Activated CD8-positive, alpha-beta T cell treated with anti-CD3 and anti-CD28 coated beads for 36 hours (primary cell): ENCODE measurements at regions not wholly inside any gene's neighbourhood (a gene's known extent, or its start where the extent isn't known, plus 50 kb on each side); places are given as distances from the start of the nearest gene placed in this dataset.

Experiments used
- ATAC-seq: fragments of 200-7000 bp; cut with Tn5 transposase; one replicate; pipeline ENCODE4 v1.10.0; 2021; ENCODE audit warnings: mild to moderate bottlenecking, moderate library complexity
- CTCF ChIA-PET: fragments of 350-600 bp; sonication (Branson Sonifier 250); formaldehyde crosslinking; loops from one replicate; lab custom pipeline; 2021; ENCODE audit warnings: antibody characterized with exemption; lab: Charles Lee
- POLR2A ChIA-PET: fragments of 350-600 bp; sonication (Branson Sonifier 250); formaldehyde crosslinking; loops from one replicate; lab custom pipeline; 2021; ENCODE audit warnings: antibody characterized with exemption; lab: Charles Lee
- DNase-seq: peaks from one replicate; pipeline ENCODE4 v3.0.0-alpha.2; 2020
- H3K27ac Mint-ChIP-seq: one replicate; pipeline ENCODE4 v1.8.0; 2021; ENCODE audit warnings: mild to moderate bottlenecking, mixed read lengths
- H3K27me3 Mint-ChIP-seq: one replicate; pipeline ENCODE4 v1.8.0; 2021; ENCODE audit warnings: mixed read lengths
- H3K36me3 Mint-ChIP-seq: one replicate; pipeline ENCODE4 v1.8.0; 2021; ENCODE audit warnings: low read depth, mixed read lengths
- H3K4me1 Mint-ChIP-seq: one replicate; pipeline ENCODE4 v1.8.0; 2021; ENCODE audit warnings: low read depth, mixed read lengths
- H3K4me3 Mint-ChIP-seq: one replicate; pipeline ENCODE4 v1.8.0; 2021; ENCODE audit warnings: mild to moderate bottlenecking, moderate library complexity, mixed read lengths
- H3K9me3 Mint-ChIP-seq: one replicate; pipeline ENCODE4 v1.8.0; 2021; ENCODE audit warnings: mixed read lengths
- CTCF ChIP-seq: fragments of 200-600 bp; IDR thresholded peaks from one replicate; pipeline ENCODE4 v1.8.0; 2022; ENCODE audit warnings: antibody characterized with exemption, mild to moderate bottlenecking
- intact Hi-C: fragments of 100-400 bp; cut with micrococcal nuclease; formaldehyde crosslinking; loops from one replicate; pipeline ENCODE4 v1.10.0; 2022

- ChIA-PET CTCF (no interaction called here), POLR2A (no interaction called here)
- Mint-ChIP-seq H3K4me3 (no peak overlapping the region), H3K9me3 (peaks cover 3% of the 10 kb centered on the region), H3K27ac (no peak overlapping the region), H3K27me3 (no peaks in the 10 kb centered on the region), H3K36me3 (no peaks in the 10 kb centered on the region), H3K4me1 (no peaks in the 10 kb centered on the region)
- DNase-seq, result no peak
- TF ChIP-seq CTCF, result no peak
- ATAC-seq, result no peak
- intact Hi-C loops, result no loop called here
Measured at GRCh38 chr10:20473023-20473760, 423.9 kb downstream of the NEBL start.

- ATAC-seq (no peak), DNase-seq (no peak)
- TF ChIP-seq CTCF, result no peak
- no peaks in the 10 kb centered on the region for H3K4me1 Mint-ChIP-seq
- POLR2A ChIA-PET, result no interaction called here
- H3K9me3 Mint-ChIP-seq, result no peaks in the 10 kb centered on the region
- H3K36me3 Mint-ChIP-seq, result no peaks in the 10 kb centered on the region
- CTCF ChIA-PET, result no interaction called here
- no peaks in the 10 kb centered on the region for H3K27me3 Mint-ChIP-seq
- intact Hi-C loops, result no loop called here
- no peak overlapping the region for H3K27ac Mint-ChIP-seq
- no peak overlapping the region for H3K4me3 Mint-ChIP-seq
Measured at GRCh38 chr10:20466731-20467130, 430.4 kb downstream of the NEBL start.

- no peak for TF ChIP-seq CTCF
- H3K4me3 Mint-ChIP-seq, result no peak overlapping the region
- ATAC-seq, result no peak
- peaks cover 4% of the 10 kb centered on the region for H3K9me3 Mint-ChIP-seq
- ChIA-PET POLR2A (no interaction called here), CTCF (no interaction called here)
- intact Hi-C loops, result no loop called here
- H3K36me3 Mint-ChIP-seq, result no peaks in the 10 kb centered on the region
- no peaks in the 10 kb centered on the region for H3K27me3 Mint-ChIP-seq
- no peak for DNase-seq
- H3K27ac Mint-ChIP-seq, result no peak overlapping the region
- no peaks in the 10 kb centered on the region for H3K4me1 Mint-ChIP-seq
Measured at GRCh38 chr10:20457649-20458048, 439.5 kb downstream of the NEBL start.

GRCh38 chr10:20455774-20456173 is 441.3 kb downstream of the NEBL start:
- Mint-ChIP-seq H3K9me3 (peaks cover 2% of the 10 kb centered on the region), H3K27me3 (no peaks in the 10 kb centered on the region), H3K4me3 (no peak overlapping the region), H3K27ac (no peak overlapping the region), H3K36me3 (no peaks in the 10 kb centered on the region), H3K4me1 (no peaks in the 10 kb centered on the region)
- no peak for DNase-seq
- POLR2A ChIA-PET, result no interaction called here
- CTCF ChIA-PET, result no interaction called here
- intact Hi-C loops, result no loop called here
- no peak for TF ChIP-seq CTCF
- ATAC-seq, result no peak

- ChIA-PET CTCF (no interaction called here), POLR2A (no interaction called here)
- Mint-ChIP-seq H3K27me3 (no peaks in the 10 kb centered on the region), H3K9me3 (no peaks in the 10 kb centered on the region), H3K36me3 (no peaks in the 10 kb centered on the region), H3K27ac (no peak overlapping the region), H3K4me1 (no peaks in the 10 kb centered on the region), H3K4me3 (no peak overlapping the region)
- intact Hi-C loops, result no loop called here
- no peak for DNase-seq
- no peak for TF ChIP-seq CTCF
- ATAC-seq, result no peak
Measured at GRCh38 chr10:20454331-20454730, 442.8 kb downstream of the NEBL start.
